ENCODE measurements at regions not wholly inside any gene's neighbourhood (a gene's known extent, or its start where the extent isn't known, plus 50 kb on each side); places are given as distances from the start of the nearest gene placed in this dataset.

- DNase-seq, result no peak
Observed at GRCh38 chr6:132868057-132868456, 53.7 kb downstream of the RPS12 start.

GRCh38 chr6:132872923-132873322, 58.6 kb downstream of the RPS12 start:
- DNase-seq, result no peak

- DNase-seq, result no peak
Observed at GRCh38 chr6:132877003-132877402, 62.6 kb downstream of the RPS12 start.

GRCh38 chr6:132887204-132887603, 72.8 kb downstream of the RPS12 start:
- no peak for DNase-seq

GRCh38 chr6:132888701-132889100, 74.3 kb downstream of the RPS12 start:
- DNase-seq, result no peak

GRCh38 chr6:132892929-132893771, 78.8 kb downstream of the RPS12 start:
- no peak for DNase-seq

GRCh38 chr6:132893772-132894490, 79.6 kb downstream of the RPS12 start:
- DNase-seq, result no peak

GRCh38 chr6:132898376-132898775, 84.0 kb downstream of the RPS12 start:
- DNase-seq, result no peak

- no peak for DNase-seq
Observed at GRCh38 chr6:132900849-132901248, 86.5 kb downstream of the RPS12 start.

GRCh38 chr6:132902901-132903300, 88.5 kb downstream of the RPS12 start:
- DNase-seq, result peak in 1 of 58 donors; percentile 2

GRCh38 chr6:132907231-132907630, 92.9 kb downstream of the RPS12 start:
- no peak for DNase-seq

GRCh38 chr6:132907914-132908313, 93.5 kb downstream of the RPS12 start:
- no peak for DNase-seq

GRCh38 chr6:132909742-132910141, 95.4 kb downstream of the RPS12 start:
- DNase-seq, result no peak

- DNase-seq, result no peak
Observed at GRCh38 chr6:132910759-132911158, 96.4 kb downstream of the RPS12 start.

- peak in 5 of 58 donors; percentile 2 to 25 (median 18) for DNase-seq
Observed at GRCh38 chr6:132919045-132919860, 104.9 kb downstream of the RPS12 start.

GRCh38 chr6:132927713-132928112, 113.3 kb downstream of the RPS12 start:
- no peak for DNase-seq

GRCh38 chr6:132929141-132929540, 114.8 kb downstream of the RPS12 start:
- no peak for DNase-seq

GRCh38 chr6:132931313-132931712, 116.9 kb downstream of the RPS12 start:
- no peak for DNase-seq

- no peak for DNase-seq
Observed at GRCh38 chr6:132931936-132932514, 117.7 kb downstream of the RPS12 start.

GRCh38 chr6:132932588-132932987, 118.2 kb downstream of the RPS12 start:
- DNase-seq, result no peak

GRCh38 chr6:132933090-132933489, 118.7 kb downstream of the RPS12 start:
- peak in 9 of 58 donors; percentile 0 to 19 (median 6) for DNase-seq
